Heart left ventricle (tissue), 16 donors: ENCODE measurements at regions not wholly inside any gene's neighbourhood (a gene's known extent, or its start where the extent isn't known, plus 50 kb on each side); places are given as distances from the start of the nearest gene placed in this dataset.
"Not testable (repeated sequence)": the region's sequence is repeated elsewhere in the genome, so short reads cannot be mapped to it uniquely, and the experiment has no call there.

Source experiments
- ATAC-seq, 4 donors: fragments of 200-7000 bp; cut with Tn5 transposase; one replicate each; pipeline ENCODE4 v1.9.1; 2020 to 2022; ENCODE audit warnings: moderate library complexity in 4 of 4, mild to moderate bottlenecking in 3 of 4, moderate number of reproducible peaks in 1 of 4
- DNase-seq, 5 donors: peaks; one replicate each; pipeline ENCODE4 v3.0.0-alpha.2; 2020
- H3K27ac ChIP-seq, 12 donors: fragments of 200-600 bp; sonication (generic) in 4 of 12; one replicate each; pipeline versions ENCODE4 v1.5.0 to v1.8.0; 2016 to 2022; ENCODE audit warnings: mild to moderate bottlenecking in 2 of 12
- H3K27me3 ChIP-seq, 9 donors: fragments of 200-600 bp; sonication (generic) in 2 of 9; one replicate each; pipeline versions ENCODE4 v1.5.1 to v1.8.0; 2016 to 2022; ENCODE audit warnings: mild to moderate bottlenecking in 3 of 9
- H3K36me3 ChIP-seq, 9 donors: fragments of 200-600 bp; sonication (generic) in 2 of 9; one replicate each; pipeline versions ENCODE4 v1.5.0 to v1.8.0; 2018 to 2022; ENCODE audit warnings: mild to moderate bottlenecking in 2 of 9
- H3K4me1 ChIP-seq, 12 donors: fragments of 200-600 bp; sonication (generic) in 4 of 12; one replicate each; pipeline versions ENCODE4 v1.5.0 to v1.8.0; 2016 to 2022; ENCODE audit warnings: mild to moderate bottlenecking in 3 of 12
- H3K4me3 ChIP-seq, 12 donors: fragments of 200-600 bp; sonication (generic) in 4 of 12; one replicate each; pipeline versions ENCODE4 v1.5.0 to v1.8.0; 2017 to 2022; ENCODE audit warnings: mild to moderate bottlenecking in 9 of 12, moderate library complexity in 4 of 12
- H3K9me3 ChIP-seq, 12 donors: fragments of 200-600 bp; sonication (generic) in 4 of 12; one replicate each; pipeline versions ENCODE4 v1.5.0 to v1.8.0; 2016 to 2022; ENCODE audit warnings: mild to moderate bottlenecking in 1 of 12
- POLR2A ChIP-seq, 2 donors: fragments of 450-650 bp; IDR thresholded peaks; one replicate each; pipeline ENCODE4 v1.6.1; 2017; ENCODE audit warnings: antibody characterized with exemption in 2 of 2, mild to moderate bottlenecking in 2 of 2, moderate library complexity in 2 of 2
- WGBS, 4 donors: extraction: QIAGEN DNeasy Blood & Tissue Kit in 2 of 4; methylation state at CpG; one replicate each; pipeline versions ENCODE4 v1.1.5 to v1.1.7; 2013 to 2018; 5-methylcytosine and 5-hydroxymethylcytosine counted together
- intact Hi-C, 10 donors: fragments of 100-400 bp; cut with DNase I; formaldehyde crosslinking; loops; one replicate each; pipeline versions ENCODE4 v1.11.1 to v1.14.2; 2022
- TF ChIP-seq, protein P1 (sequence below), 12 donors: fragments of 200-600 bp; sonication (generic) in 4 of 12; IDR thresholded peaks; one replicate each; pipeline versions ENCODE4 v1.5.0 to v1.8.0; 2018 to 2022; ENCODE audit warnings: antibody characterized with exemption in 12 of 12, mild to moderate bottlenecking in 5 of 12
- donor health status: ischemic (EF 13 %, LVEDD 7.1; RV severe dilation, severe dysfunction).
- donor health status: healthy with polysubstance abuse.
- donor health status: DM: no; HTN: yes; CAD: no.
- donor health status: DM: no; HTN: no; CAD: no.
- donor health status: ischemic (EF 25% LVEDD 6.9; RV normal size, moderate dysfunction).
- donor health status: ischemic (EF 25% LVEDD 5.7; RV mildly dilated, moderate dysfunction).
- donor health status: healthy.
- donor health status: DM: yes; HTN: yes; CAD: no.
- donor health status: ischemic (EF 35%, LVEDD 5.7; RV mildly dilated, moderate dysfunction).
- donor health status: nonischemic (EF 11% LVEDD 7.7; RV severe dilation, severe dysfunction).
- donor health status: DM: yes; HTN: yes; CAD: no.
- donor health status: PGD.
- donor health status: ischemic (EF 29% LVEDD 5.4; RV normal size, mild dysfunction).
- donor health status: nonischemic (EF 23%, LVEDD 6.1; RV moderate dilation, normal function).

DNA sequence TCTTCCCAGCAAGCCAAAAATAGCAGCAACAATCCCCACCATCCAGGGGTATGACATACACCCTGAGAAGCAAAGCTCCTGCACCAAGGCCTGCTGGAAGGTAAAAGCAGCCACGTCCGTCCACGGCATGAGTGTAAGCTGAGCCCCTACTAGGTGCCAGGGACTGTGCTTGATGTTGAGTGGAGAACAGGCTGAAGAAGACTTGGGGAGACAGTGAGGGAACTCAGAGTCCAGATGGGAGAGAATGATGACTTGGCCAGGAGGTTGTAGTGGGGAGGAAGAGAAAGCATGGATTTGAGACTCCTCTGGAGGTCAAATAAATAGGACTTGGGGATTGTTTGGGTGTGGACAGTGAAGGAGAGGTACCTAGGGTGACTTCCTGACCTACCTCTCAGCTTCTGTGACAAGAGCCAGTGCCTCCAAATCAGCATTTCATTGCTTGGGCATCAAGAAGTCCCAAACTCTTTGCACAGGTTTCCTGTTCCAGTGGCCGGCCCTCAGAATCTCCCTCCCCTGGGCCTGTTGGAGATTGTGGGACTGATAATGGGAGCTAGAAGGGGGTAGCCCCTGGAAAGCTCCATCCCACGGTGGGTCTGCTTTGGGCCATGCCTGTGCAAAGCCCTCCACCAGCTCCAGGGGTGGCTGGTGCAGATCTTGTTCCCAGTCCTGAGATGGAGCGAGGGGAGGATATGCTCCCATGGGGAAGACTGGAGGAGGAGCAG lies 58.3 kb upstream of the ADAMTS2 start:
- Histone ChIP-seq H3K4me1 (peaks cover 0 to 18% (median 0%) of the 10 kb centered on the region in 12 donors), H3K27ac (no peak overlapping the region), H3K27me3 (no peaks in the 10 kb centered on the region), H3K4me3 (no peak overlapping the region), H3K9me3 (peaks cover 0 to 31% (median 18%) of the 10 kb centered on the region in 12 donors), H3K36me3 (no peaks in the 10 kb centered on the region)
- WGBS, 4 donors = 63 to 73% (median 70%) methylated on average over 6 of the region's 6 CpGs
- ATAC-seq (no peak), DNase-seq (no peak)
- intact Hi-C loops = loop anchor here in 1 of 10 donors (2.0 kb wide), 1 partner anchor 237 kb away; no protein-coding TSS in a partner anchor
- TF ChIP-seq, protein P1, sequence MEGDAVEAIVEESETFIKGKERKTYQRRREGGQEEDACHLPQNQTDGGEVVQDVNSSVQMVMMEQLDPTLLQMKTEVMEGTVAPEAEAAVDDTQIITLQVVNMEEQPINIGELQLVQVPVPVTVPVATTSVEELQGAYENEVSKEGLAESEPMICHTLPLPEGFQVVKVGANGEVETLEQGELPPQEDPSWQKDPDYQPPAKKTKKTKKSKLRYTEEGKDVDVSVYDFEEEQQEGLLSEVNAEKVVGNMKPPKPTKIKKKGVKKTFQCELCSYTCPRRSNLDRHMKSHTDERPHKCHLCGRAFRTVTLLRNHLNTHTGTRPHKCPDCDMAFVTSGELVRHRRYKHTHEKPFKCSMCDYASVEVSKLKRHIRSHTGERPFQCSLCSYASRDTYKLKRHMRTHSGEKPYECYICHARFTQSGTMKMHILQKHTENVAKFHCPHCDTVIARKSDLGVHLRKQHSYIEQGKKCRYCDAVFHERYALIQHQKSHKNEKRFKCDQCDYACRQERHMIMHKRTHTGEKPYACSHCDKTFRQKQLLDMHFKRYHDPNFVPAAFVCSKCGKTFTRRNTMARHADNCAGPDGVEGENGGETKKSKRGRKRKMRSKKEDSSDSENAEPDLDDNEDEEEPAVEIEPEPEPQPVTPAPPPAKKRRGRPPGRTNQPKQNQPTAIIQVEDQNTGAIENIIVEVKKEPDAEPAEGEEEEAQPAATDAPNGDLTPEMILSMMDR (IDR thresholded peaks at IDR 0.05) = no peak
- TF ChIP-seq POLR2A (IDR thresholded peaks at IDR 0.05) = no peak

DNA sequence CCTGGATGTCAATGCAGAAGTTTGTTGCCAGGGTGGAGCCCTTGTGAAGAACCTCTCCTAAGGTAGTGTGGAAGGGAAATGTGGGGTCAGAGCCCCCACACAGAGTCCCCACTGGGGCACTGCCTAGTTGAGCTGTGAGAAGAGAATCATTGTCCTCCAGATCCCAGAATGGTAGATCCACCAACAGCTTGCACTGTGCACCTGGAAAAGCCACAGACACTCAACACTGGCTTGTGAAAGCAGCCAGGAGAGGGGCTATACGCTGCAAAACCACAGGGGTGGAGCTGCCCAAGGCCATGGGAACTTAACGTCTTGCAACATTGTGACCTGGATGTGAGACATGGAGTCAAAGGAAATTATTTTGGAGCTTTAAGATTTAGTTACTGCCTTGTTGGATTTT lies 55.2 kb upstream of the ADAMTS2 start:
- intact Hi-C loops, H3K27me3 ChIP-seq, H3K4me1 ChIP-seq, DNase-seq, ATAC-seq, H3K36me3 ChIP-seq, H3K27ac ChIP-seq, H3K4me3 ChIP-seq: not testable (repeated sequence)
- H3K9me3 ChIP-seq = peaks cover 0 to 33% (median 18%) of the 10 kb centered on the region in 12 donors
- 68 to 76% (median 70%) methylated on average over 2 of the region's 2 CpGs; no CpG with 5 or more reads in 1 of the 4 donors for WGBS, 4 donors

DNA sequence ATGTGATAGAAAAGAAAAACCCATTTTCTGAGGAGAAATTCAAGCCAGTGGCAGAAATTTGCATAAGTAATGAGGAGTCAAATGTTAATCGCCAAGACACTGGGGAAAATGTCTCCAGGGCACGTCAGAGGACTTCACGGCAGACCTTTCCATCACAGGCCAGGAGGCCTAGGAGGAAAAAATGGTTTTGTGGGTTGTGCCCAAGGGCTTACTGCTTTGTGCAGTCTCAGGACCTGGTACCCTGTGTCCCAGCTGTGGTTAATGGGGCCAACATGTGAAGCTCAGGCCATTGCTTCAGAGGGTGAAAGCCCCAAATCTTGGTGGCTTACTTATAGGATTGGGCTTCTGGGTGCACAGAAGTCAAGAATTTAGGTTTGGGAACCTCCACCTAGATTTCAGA lies 54.8 kb upstream of the ADAMTS2 start:
- H3K27ac ChIP-seq = no peak overlapping the region
- H3K9me3 ChIP-seq = peaks cover 0 to 33% (median 18%) of the 10 kb centered on the region in 12 donors
- intact Hi-C loops = no loop called here
- H3K27me3 ChIP-seq = no peaks in the 10 kb centered on the region
- no peak overlapping the region for H3K4me3 ChIP-seq
- TF ChIP-seq POLR2A (IDR thresholded peaks at IDR 0.05) = no peak
- TF ChIP-seq, protein P1 (IDR thresholded peaks at IDR 0.05) = no peak
- DNase-seq = no peak
- no peaks in the 10 kb centered on the region for H3K36me3 ChIP-seq
- ATAC-seq = no peak
- WGBS, 4 donors = 46 to 59% (median 48%) methylated on average over 3 of the region's 3 CpGs
- no peaks in the 10 kb centered on the region for H3K4me1 ChIP-seq

DNA sequence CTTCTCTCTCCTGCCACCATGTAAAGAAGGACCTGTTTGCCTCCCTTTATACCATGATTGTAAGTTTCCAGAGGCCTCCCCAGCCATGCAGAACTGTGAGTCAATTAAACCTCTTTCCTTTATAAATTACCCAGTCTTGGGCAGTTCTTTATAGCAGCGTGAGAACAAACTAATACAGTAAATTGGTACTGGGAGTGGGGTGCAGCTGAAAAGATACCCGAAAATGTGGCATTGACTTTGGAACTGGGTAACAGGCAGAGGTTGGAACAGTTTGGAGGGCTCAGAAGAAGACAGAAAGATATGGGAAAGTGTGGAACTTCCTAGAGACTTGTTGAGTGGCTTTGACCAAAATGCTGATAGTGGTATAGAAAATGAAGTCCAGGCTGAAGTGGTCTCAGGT lies 54.1 kb upstream of the ADAMTS2 start:
- DNase-seq, H3K36me3 ChIP-seq, H3K4me3 ChIP-seq, H3K27me3 ChIP-seq, ATAC-seq, intact Hi-C loops, H3K4me1 ChIP-seq, H3K27ac ChIP-seq: not testable (repeated sequence)
- peaks cover 0 to 37% (median 18%) of the 10 kb centered on the region in 12 donors for H3K9me3 ChIP-seq
- WGBS, 4 donors = 84 to 94% (median 89%) methylated on average over 2 of the region's 2 CpGs

DNA sequence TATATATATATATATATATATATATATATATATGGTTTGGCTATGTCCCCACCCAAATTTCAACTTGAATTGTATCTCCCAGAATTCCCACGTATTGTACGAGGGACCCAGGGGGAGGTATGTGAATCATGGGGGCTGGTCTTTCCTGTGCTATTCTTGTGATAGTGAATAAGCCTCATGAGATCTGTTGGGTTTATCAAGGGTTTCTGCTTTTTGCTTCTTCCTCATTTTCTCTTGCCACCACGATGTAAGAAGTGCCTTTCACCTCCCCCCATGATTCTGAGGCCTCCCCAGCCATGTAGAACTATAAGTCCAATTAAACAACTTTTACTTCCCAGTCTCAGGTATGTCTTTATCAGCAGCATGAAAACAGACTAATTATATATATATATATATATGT lies 52.3 kb upstream of the ADAMTS2 start:
- intact Hi-C loops = no loop called here
- Histone ChIP-seq H3K27me3 (no peaks in the 10 kb centered on the region), H3K27ac (no peak overlapping the region), H3K36me3 (no peaks in the 10 kb centered on the region), H3K4me1 (no peaks in the 10 kb centered on the region), H3K4me3 (no peak overlapping the region), H3K9me3 (peaks cover 0 to 54% (median 31%) of the 10 kb centered on the region in 12 donors)
- DNase-seq (no peak), ATAC-seq (no peak)
- no peak for TF ChIP-seq POLR2A (IDR thresholded peaks at IDR 0.05)
- TF ChIP-seq, protein P1 (IDR thresholded peaks at IDR 0.05) = no peak
- 15 to 28% (median 20%) methylated on average over 3 of the region's 3 CpGs for WGBS, 4 donors
